ENCODE measurements at regions not wholly inside any gene's neighbourhood (a gene's known extent, or its start where the extent isn't known, plus 50 kb on each side); places are given as distances from the start of the nearest gene placed in this dataset.
"Not testable (repeated sequence)": the region's sequence is repeated elsewhere in the genome, so short reads cannot be mapped to it uniquely, and the experiment has no call there.

DNA sequence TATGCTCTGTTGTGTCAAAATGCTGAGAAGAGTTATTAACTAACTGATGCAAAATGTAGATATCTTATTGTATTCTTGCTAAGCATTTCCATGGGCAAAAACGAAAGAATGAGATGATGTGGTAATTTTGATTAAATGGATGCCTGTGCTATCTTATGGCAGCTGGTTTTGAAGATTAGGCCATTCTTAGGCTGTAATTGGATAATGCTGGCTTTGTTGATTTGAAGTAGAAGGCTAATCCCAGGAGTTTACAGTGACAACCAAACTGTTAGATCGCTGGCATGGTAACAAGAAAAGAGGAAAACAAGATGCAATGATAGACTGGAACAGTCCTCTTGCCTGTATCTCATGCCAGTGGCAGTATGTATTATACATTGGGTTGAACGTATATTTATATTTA is 74.1 kb upstream of the WDR44 start:
- TF ChIP-seq, protein P1, sequence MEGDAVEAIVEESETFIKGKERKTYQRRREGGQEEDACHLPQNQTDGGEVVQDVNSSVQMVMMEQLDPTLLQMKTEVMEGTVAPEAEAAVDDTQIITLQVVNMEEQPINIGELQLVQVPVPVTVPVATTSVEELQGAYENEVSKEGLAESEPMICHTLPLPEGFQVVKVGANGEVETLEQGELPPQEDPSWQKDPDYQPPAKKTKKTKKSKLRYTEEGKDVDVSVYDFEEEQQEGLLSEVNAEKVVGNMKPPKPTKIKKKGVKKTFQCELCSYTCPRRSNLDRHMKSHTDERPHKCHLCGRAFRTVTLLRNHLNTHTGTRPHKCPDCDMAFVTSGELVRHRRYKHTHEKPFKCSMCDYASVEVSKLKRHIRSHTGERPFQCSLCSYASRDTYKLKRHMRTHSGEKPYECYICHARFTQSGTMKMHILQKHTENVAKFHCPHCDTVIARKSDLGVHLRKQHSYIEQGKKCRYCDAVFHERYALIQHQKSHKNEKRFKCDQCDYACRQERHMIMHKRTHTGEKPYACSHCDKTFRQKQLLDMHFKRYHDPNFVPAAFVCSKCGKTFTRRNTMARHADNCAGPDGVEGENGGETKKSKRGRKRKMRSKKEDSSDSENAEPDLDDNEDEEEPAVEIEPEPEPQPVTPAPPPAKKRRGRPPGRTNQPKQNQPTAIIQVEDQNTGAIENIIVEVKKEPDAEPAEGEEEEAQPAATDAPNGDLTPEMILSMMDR (IDR thresholded peaks at IDR 0.05; ENCODE audit: low read depth, low read length, missing control alignments) = no peak
- no peak for DNase-seq (ENCODE audit: low read depth)
- H3K4me3 ChIP-seq (ENCODE audit: low read depth, low read length) = no peak overlapping the region

GRCh38 chrX:118272242-118272641 is 73.7 kb upstream of the WDR44 start:
- DNase-seq (ENCODE audit: low read depth) = no peak
- H3K4me3 ChIP-seq (ENCODE audit: low read depth, low read length) = no peak overlapping the region
- TF ChIP-seq, protein P1 (IDR thresholded peaks at IDR 0.05; ENCODE audit: low read depth, low read length, missing control alignments) = no peak

DNA sequence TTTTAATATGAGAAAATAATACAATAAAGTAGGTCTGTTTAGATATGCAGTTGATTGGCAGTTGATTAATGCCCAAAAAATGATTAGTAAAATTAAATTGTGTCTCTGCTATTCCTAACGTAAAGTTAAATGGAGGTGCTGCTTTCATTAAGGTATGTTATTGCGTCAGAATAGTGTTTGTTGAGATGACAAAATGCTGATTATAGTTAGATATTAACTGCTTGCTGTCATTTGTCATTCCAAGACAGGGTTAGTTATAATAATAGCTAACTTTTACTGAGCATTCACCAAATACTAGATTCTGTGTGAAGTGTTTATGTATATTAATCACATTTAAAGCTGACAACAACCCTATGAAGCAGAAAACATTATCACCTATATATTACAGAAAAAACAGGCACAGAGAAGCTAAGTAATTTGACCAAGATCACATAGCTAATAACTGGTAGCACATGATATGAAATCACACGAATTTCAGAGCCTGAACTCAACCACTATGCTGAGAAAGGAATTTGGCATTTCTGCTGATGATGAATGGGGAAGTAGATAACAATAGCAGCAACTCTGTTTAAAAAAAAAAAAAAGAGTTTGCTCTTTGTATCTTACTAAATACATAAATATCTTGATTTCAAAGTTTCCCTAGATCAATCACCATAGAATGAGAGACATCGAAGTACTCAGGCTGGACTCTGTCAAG is 59.7 kb upstream of the WDR44 start:
- no peak overlapping the region for H3K4me3 ChIP-seq (ENCODE audit: low read depth, low read length)
- DNase-seq (ENCODE audit: low read depth) = no peak
- TF ChIP-seq, protein P1 (IDR thresholded peaks at IDR 0.05; ENCODE audit: low read depth, low read length, missing control alignments) = no peak

DNA sequence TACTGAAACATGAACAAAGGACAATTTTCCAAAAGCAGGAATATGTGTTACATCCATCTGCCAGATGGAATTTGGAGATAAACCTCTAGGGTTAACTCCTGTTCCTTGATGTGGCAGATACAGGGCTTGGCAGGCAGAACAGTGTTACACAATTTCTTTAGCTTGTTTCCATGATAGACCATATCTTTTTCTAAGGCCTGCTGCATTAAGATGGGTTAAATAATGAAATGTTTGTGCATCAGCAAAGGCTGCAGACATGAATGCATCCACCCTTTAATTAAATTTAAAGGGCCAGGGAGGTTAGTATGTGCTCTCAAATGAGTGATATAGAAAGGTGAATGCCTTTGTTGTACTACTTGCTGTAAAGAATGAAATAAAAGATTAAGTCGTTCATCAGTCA is 50.1 kb upstream of the WDR44 start:
- DNase-seq (ENCODE audit: low read depth); H3K4me3 ChIP-seq (ENCODE audit: low read depth, low read length): not testable (repeated sequence)

All from GM12864 (cell line).